ENCODE measurements at regions not wholly inside any gene's neighbourhood (a gene's known extent, or its start where the extent isn't known, plus 50 kb on each side); places are given as distances from the start of the nearest gene placed in this dataset.
A peak's percentile ranks its signal among the peaks of the same experiment; 100 is the strongest.

- peak; percentile 18 for DNase-seq
These were observed 57.6 kb upstream of the ANTXRL start for GRCh38 chr10:46229144-46229563.

GRCh38 chr10:46230615-46231014, 56.2 kb upstream of the ANTXRL start:
- DNase-seq, result no peak

- no peak for DNase-seq
These were observed 55.7 kb upstream of the ANTXRL start for GRCh38 chr10:46231087-46231486.

- DNase-seq, result no peak
These were observed 54.7 kb upstream of the ANTXRL start for GRCh38 chr10:46232084-46232483.

- DNase-seq, result no peak
These were observed 54.1 kb upstream of the ANTXRL start for GRCh38 chr10:46232666-46233065.

- no peak for DNase-seq
These were observed 53.6 kb upstream of the ANTXRL start for GRCh38 chr10:46233181-46233580.

- no peak for DNase-seq
These were observed 52.8 kb upstream of the ANTXRL start for GRCh38 chr10:46234026-46234425.

GRCh38 chr10:46234431-46235060, 52.3 kb upstream of the ANTXRL start:
- no peak for DNase-seq

GRCh38 chr10:46235705-46236545, 50.9 kb upstream of the ANTXRL start:
- DNase-seq, result no peak

GRCh38 chr10:46236546-46236887, 50.3 kb upstream of the ANTXRL start:
- DNase-seq, result no peak

- no peak for DNase-seq
These were observed 49.7 kb upstream of the ANTXRL start for GRCh38 chr10:46236941-46237681.

Measured in EL (cell line).